ENCODE measurements at regions not wholly inside any gene's neighbourhood (a gene's known extent, or its start where the extent isn't known, plus 50 kb on each side); places are given as distances from the start of the nearest gene placed in this dataset.
"Not testable (repeated sequence)": the region's sequence is repeated elsewhere in the genome, so short reads cannot be mapped to it uniquely, and the experiment has no call there.

- ChIA-PET POLR2A (no interaction called here), CTCF (interaction anchor here (1.6 to 1.7 kb wide), 2 partner anchors 11 to 14 kb away, joined by 4 to 7 read pairs; no protein-coding TSS in a partner anchor)
- TF ChIP-seq, protein P1, sequence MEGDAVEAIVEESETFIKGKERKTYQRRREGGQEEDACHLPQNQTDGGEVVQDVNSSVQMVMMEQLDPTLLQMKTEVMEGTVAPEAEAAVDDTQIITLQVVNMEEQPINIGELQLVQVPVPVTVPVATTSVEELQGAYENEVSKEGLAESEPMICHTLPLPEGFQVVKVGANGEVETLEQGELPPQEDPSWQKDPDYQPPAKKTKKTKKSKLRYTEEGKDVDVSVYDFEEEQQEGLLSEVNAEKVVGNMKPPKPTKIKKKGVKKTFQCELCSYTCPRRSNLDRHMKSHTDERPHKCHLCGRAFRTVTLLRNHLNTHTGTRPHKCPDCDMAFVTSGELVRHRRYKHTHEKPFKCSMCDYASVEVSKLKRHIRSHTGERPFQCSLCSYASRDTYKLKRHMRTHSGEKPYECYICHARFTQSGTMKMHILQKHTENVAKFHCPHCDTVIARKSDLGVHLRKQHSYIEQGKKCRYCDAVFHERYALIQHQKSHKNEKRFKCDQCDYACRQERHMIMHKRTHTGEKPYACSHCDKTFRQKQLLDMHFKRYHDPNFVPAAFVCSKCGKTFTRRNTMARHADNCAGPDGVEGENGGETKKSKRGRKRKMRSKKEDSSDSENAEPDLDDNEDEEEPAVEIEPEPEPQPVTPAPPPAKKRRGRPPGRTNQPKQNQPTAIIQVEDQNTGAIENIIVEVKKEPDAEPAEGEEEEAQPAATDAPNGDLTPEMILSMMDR (IDR thresholded peaks at IDR 0.05; ENCODE audit: control extremely low read depth, extremely low read depth, low read depth, missing control alignments), result no peak
- no peak for DNase-seq (ENCODE audit: extremely low spot score)
These were observed 574.7 kb upstream of the SLC8A1 start for GRCh38 chr2:41026613-41027012.

GRCh38 chr2:41027095-41027494, 575.2 kb upstream of the SLC8A1 start:
- CTCF ChIA-PET, result no interaction called here

DNA sequence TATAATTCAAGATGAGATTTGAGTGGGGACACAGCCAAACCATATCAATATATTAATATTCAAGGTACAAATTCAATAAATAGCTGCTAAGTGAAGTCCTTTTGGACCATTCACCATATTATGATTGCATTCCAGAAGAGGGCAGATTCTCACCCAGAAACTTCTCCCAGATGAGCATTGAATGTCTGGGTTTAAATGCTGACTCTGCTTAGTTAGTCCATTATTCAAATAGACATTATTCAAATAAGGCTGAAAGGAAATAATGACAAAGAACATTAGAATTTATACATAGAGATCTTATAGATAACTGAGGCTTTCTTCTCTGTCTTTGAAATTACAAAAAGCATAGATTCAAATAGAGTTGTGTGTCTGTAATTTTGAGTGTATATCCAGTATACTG, 579.4 kb upstream of the SLC8A1 start:
- POLR2A ChIA-PET, result no interaction called here
- TF ChIP-seq, protein P1 (IDR thresholded peaks at IDR 0.05; ENCODE audit: control extremely low read depth, extremely low read depth, low read depth, missing control alignments), result no peak
- CTCF ChIA-PET, result interaction anchor here (1.5 to 1.7 kb wide), 3 partner anchors 15 to 100 kb away, joined by 3 to 4 read pairs (median 4); no protein-coding TSS in a partner anchor

More at GRCh38 chr2:41027095-41027494, 575.2 kb upstream of the SLC8A1 start:
- DNase-seq (ENCODE audit: extremely low spot score), result no peak
- TF ChIP-seq, protein P1 (IDR thresholded peaks at IDR 0.05; ENCODE audit: control extremely low read depth, extremely low read depth, low read depth, missing control alignments), result no peak
- POLR2A ChIA-PET, result no interaction called here

GRCh38 chr2:41032715-41033114, 580.8 kb upstream of the SLC8A1 start:
- no peak for DNase-seq (ENCODE audit: extremely low spot score)
- CTCF ChIA-PET, result no interaction called here
- TF ChIP-seq, protein P1 (IDR thresholded peaks at IDR 0.05; ENCODE audit: control extremely low read depth, extremely low read depth, low read depth, missing control alignments), result no peak
- POLR2A ChIA-PET, result no interaction called here

More for the DNA sequence above, 579.4 kb upstream of the SLC8A1 start:
- no peak for DNase-seq (ENCODE audit: extremely low spot score)

DNA sequence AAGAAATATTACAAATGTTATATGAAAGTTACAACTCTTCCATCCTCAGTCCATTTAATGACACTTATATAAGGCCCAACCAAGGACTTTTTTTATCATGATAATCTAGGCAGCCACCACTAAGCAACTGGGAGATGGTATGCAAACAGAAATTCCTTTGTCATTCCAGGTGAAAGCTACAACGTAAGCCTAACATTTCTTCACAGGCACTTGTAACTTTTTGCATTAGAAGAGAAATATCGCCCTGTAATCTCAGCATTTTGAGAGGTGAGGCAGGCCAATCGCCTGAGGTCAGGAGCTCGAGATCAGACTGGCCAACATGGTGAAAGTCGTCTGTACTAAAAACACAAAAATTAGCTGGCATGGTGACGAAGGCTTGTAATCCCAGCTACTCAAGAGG, 581.2 kb upstream of the SLC8A1 start:
- no peak for DNase-seq (ENCODE audit: extremely low spot score)
- ChIA-PET CTCF (interaction anchor here (0.7 kb wide), 1 partner anchor 12 kb away, joined by 3 read pairs; no protein-coding TSS in a partner anchor), POLR2A (no interaction called here)
- TF ChIP-seq, protein P1 (IDR thresholded peaks at IDR 0.05; ENCODE audit: control extremely low read depth, extremely low read depth, low read depth, missing control alignments), result no peak

GRCh38 chr2:41038408-41038807, 586.5 kb upstream of the SLC8A1 start:
- ChIA-PET POLR2A (no interaction called here), CTCF (interaction anchor here (1.0 kb wide), 1 partner anchor 16 kb away, joined by 3 read pairs; no protein-coding TSS in a partner anchor)
- no peak for DNase-seq (ENCODE audit: extremely low spot score)
- TF ChIP-seq, protein P1 (IDR thresholded peaks at IDR 0.05; ENCODE audit: control extremely low read depth, extremely low read depth, low read depth, missing control alignments), result no peak

GRCh38 chr2:41039750-41040149, 587.9 kb upstream of the SLC8A1 start:
- POLR2A ChIA-PET; CTCF ChIA-PET; DNase-seq (ENCODE audit: extremely low spot score): not testable (repeated sequence)

All from GM10248 (cell line).